HG02938 (cell line): ENCODE measurements at regions not wholly inside any gene's neighbourhood (a gene's known extent, or its start where the extent isn't known, plus 50 kb on each side); places are given as distances from the start of the nearest gene placed in this dataset.
"Not testable (repeated sequence)": the region's sequence is repeated elsewhere in the genome, so short reads cannot be mapped to it uniquely, and the experiment has no call there.

ENCODE experiments used
- ATAC-seq: cut with Tn5 transposase; IDR thresholded peaks from one replicate; pipeline ENCODE4 v1.9.1; 2021; ENCODE audit warnings: mild to moderate bottlenecking, moderate library complexity; ENCODE audit not compliant: unreplicated experiment

GRCh38 chr6:11387707-11388430 lies 149.7 kb upstream of the TMEM170B start:
- no peak for ATAC-seq

- no peak for ATAC-seq
These were observed 150.8 kb upstream of the TMEM170B start for GRCh38 chr6:11386726-11387125.

DNA sequence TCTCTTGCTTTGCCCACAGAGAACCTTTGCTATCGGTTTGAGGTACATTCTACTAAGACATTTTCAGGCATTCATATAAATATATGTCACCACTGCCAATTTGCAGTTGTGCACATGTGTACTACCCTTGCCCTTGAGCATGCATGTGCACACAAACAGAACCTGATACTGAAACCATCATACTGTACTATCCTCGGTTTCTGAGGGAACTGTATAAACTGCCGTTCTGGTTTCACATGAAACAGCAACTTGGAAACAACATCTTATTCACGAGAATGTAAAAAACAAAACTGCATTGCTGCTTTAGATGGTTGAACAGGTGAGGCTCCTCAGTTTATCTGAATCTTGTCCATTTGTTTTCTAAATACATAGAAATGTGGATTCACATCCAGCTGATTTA lies 151.2 kb upstream of the TMEM170B start:
- ATAC-seq = peak; percentile 73

- ATAC-seq = no peak
These were observed 152.3 kb upstream of the NEDD9 start for GRCh38 chr6:11384531-11385309.

GRCh38 chr6:11381801-11382513 lies 149.5 kb upstream of the NEDD9 start:
- ATAC-seq = peak; percentile 82

DNA sequence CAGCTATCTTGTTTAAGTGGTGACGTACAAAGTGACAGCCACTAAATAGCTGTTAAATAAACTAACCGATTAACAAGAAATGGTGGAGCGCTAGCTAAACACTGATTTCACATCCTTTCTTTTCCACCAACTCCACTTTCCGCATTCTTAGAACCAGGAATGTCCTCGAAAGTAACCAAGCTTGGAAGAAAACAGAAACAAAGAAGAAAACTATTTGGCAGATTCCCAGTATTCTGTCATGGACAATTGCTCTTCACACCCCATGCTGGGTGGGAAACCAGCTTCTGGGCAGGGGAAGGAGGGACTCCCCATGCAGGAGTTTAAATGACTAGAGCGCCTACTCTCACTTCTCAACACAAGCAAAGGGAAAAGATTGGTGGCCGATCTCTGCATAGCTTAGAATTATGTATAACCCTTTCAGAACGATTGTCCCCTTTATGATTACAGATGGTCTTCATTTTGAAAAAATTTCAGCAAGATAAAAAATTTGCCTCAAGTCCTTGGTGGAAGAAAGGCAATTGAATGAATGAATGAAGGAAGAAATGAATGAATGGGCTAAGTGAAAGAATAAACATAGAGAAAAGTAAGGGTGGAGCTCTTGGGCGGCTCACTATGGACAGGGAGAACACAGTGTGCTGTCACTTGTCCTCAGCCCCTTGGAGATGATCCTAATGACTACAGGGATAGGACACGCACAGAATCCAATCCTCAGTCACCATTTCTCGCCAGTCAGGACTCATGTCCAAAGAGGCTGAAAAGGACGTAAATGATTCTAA lies 148.7 kb upstream of the NEDD9 start:
- ATAC-seq = no peak

- ATAC-seq = no peak
These were observed 148.1 kb upstream of the NEDD9 start for GRCh38 chr6:11380549-11380948.

GRCh38 chr6:11379805-11380204 lies 147.3 kb upstream of the NEDD9 start:
- ATAC-seq = no peak

- ATAC-seq = no peak
These were observed 146.2 kb upstream of the NEDD9 start for GRCh38 chr6:11378639-11379038.

GRCh38 chr6:11374036-11375010 lies 141.9 kb upstream of the NEDD9 start:
- peak; percentile 87 for ATAC-seq

DNA sequence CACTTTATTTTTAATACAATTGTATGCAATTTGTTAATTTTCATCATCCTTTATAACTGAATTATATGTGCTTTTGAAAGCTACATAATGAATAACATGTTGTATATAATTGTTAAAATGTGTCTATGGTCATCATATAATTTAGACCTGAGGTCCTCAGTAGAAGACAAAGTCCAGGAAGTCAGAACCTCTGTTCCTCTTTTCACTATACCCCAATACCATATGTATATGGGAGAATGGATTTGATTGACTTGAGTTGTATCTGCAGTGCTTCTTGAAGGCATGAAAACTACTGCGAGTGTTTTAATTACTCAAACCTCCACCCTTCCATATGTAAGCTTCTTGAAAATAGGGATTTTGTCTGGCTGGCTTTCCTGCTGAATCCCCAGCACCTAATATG lies 140.7 kb upstream of the NEDD9 start:
- ATAC-seq = no peak

DNA sequence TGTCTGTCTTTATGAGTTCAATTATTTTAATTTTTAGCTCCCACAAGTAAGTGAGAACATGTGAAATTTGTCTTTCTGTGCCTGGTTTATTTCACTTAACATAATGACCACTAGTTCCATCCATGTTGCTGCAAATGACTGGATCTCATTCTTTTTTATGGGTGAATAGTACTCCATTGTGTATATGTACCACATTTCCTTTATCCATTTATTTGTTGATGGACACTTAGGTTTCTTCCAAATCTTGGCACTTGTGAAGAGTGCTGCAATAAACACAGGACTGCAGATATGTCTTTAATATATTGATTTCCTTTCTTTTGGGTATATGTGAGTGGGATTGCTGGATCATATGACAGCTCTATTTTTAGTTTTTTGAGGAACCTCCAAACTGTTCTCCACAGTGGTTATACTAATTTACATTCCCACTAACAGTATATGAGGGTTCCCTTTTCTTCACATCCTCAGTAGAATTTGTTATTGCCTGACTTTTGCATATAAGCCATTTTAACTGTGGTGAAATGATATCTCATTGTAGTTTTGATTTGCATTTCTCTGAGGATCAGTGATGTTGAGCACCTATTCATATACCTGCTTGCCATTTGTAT lies 139.8 kb upstream of the NEDD9 start:
- ATAC-seq = not testable (repeated sequence)

DNA sequence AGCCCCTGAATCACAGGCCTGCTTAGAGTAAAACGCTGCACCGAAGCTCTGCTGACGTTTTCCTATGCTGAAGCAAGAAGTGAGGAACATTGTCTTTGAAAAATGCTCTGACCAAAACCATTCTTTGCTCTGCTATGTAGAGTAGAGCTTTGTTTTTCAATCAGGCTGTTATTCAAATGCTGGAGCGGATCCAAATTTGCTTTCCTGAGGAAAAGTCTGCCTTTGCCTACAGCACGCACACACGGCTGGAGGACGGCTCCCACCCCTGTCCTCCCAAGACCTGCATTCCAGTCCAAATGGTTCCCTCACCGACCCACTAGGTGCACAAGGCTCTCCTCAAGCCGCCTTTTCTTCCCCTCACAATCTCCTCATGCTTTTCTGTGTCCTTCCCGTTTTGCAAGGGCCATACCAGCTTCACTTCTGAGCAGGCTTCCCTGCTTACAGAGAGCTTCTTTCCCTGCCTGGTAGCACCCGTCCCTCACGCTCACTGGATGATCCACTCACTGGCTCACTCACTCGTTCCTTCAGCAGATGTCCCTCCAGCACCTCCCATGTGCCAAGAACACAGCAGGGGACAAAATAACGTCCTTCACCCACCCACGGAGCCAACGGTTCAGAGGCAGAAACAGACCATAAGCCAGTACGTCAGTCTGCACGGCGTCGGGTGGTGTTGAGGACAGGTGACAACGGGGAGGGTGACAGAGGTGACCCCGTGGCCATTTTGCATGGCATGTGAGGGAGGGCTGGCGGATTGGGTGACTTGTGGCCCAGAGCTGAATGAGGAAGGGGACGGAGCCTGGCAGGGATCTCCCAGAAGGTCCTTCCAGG lies 137.9 kb upstream of the NEDD9 start:
- no peak for ATAC-seq

DNA sequence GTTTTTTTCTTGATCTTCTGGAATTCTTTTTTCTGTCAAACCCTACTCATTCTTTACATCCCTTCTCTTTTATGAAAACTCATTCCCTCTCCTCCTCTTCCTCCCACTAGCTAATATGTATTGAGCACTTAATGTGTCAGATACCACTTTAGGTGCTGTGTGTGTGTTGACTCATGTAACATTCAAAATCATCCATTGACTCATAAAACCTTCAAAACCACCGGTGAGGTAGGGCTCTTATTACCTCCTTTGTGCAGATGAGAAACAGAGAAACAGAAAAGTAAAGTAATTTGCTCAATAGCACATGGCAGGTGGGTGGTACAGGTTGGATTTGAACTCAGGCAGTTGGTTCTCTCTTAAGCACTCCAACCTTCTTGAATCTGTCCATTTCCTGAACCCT lies 136.3 kb upstream of the NEDD9 start:
- peak; percentile 39 for ATAC-seq

GRCh38 chr6:11368264-11368663 lies 135.8 kb upstream of the NEDD9 start:
- ATAC-seq = no peak

GRCh38 chr6:11367638-11368199 lies 135.3 kb upstream of the NEDD9 start:
- ATAC-seq = no peak

- no peak for ATAC-seq
These were observed 134.6 kb upstream of the NEDD9 start for GRCh38 chr6:11366934-11367637.
